Suprapubic skin (tissue), 3 donors: ENCODE measurements at regions not wholly inside any gene's neighbourhood (a gene's known extent, or its start where the extent isn't known, plus 50 kb on each side); places are given as distances from the start of the nearest gene placed in this dataset.

Experiments used
- CTCF ChIP-seq, 2 donors: fragments of 200-600 bp in 1 of 2; fragments of 450-650 bp in 1 of 2; sonication (generic) in 1 of 2; IDR thresholded peaks; one replicate each; pipeline ENCODE4 v1.5.1; 2016 to 2019; ENCODE audit warnings: antibody characterized with exemption in 2 of 2, mild to moderate bottlenecking in 1 of 2, moderate library complexity in 1 of 2
- POLR2A ChIP-seq, 2 donors: fragments of 450-650 bp; IDR thresholded peaks; one replicate each; pipeline ENCODE4 v1.6.1; 2017; ENCODE audit warnings: antibody characterized with exemption in 2 of 2, mild to moderate bottlenecking in 2 of 2, moderate library complexity in 2 of 2

DNA sequence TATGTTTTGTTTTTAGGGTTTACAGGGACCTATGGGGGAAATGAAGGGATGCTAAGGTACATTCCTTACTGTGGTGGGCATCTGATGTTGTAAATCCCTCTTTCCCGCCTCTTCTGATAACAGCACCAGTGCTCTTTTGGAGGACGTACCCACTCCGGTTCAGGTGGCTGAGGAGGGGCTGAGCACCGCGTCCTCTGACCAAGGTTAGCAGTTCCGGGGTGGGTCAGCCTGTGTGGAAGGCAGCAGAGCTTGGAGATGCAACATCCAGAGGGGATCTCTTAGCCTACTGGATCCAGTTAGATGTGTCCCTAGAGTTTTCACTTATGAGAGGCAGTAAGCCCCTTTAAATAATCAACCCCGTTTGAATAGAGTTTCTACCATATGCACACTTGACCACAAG is 135.3 kb upstream of the KCNG1 start:
- TF ChIP-seq CTCF (IDR thresholded peaks at IDR 0.05) (no peak), POLR2A (IDR thresholded peaks at IDR 0.05) (no peak)
